ENCODE measurements at regions not wholly inside any gene's neighbourhood (a gene's known extent, or its start where the extent isn't known, plus 50 kb on each side); places are given as distances from the start of the nearest gene placed in this dataset.

- no peak for DNase-seq (ENCODE audit: low spot score)
- ChIA-PET POLR2A (ENCODE audit: low non-redundant PET) (no interaction called here), CTCF (interaction anchor here (0.7 kb wide), 1 partner anchor 10 kb away, joined by 3 read pairs; no protein-coding TSS in a partner anchor)
- TF ChIP-seq CTCF (conservative IDR thresholded peaks at IDR 0.05; ENCODE audit: low read depth): no peak
- H3K27ac ChIP-seq: no peak overlapping the region
Observed at GRCh38 chr1:116276532-116276931, 96.5 kb upstream of the ATP1A1 start.

- H3K27ac ChIP-seq: no peak overlapping the region
- ChIA-PET POLR2A (ENCODE audit: low non-redundant PET) (no interaction called here), CTCF (no interaction called here)
- DNase-seq (ENCODE audit: low spot score): no peak
- no peak for TF ChIP-seq CTCF (conservative IDR thresholded peaks at IDR 0.05; ENCODE audit: low read depth)
Observed at GRCh38 chr1:116277840-116278540, 95.1 kb upstream of the ATP1A1 start.

- POLR2A ChIA-PET (ENCODE audit: low non-redundant PET): no interaction called here
- no peak overlapping the region for H3K27ac ChIP-seq
Observed at GRCh38 chr1:116278541-116278866, 94.5 kb upstream of the ATP1A1 start.

GRCh38 chr1:116279715-116280114, 93.3 kb upstream of the ATP1A1 start:
- no peak overlapping the region for H3K27ac ChIP-seq
- DNase-seq (ENCODE audit: low spot score): no peak
- ChIA-PET CTCF (interaction anchor here (0.5 kb wide), 1 partner anchor 1251 kb away, joined by 3 read pairs; no protein-coding TSS in a partner anchor), POLR2A (ENCODE audit: low non-redundant PET) (no interaction called here)
- no peak for TF ChIP-seq CTCF (conservative IDR thresholded peaks at IDR 0.05; ENCODE audit: low read depth)

More at GRCh38 chr1:116278541-116278866, 94.5 kb upstream of the ATP1A1 start:
- DNase-seq (ENCODE audit: low spot score): no peak
- CTCF ChIA-PET: no interaction called here
- no peak for TF ChIP-seq CTCF (conservative IDR thresholded peaks at IDR 0.05; ENCODE audit: low read depth)

GRCh38 chr1:116284819-116285390, 88.1 kb upstream of the ATP1A1 start:
- ChIA-PET POLR2A (ENCODE audit: low non-redundant PET) (no interaction called here), CTCF (interaction anchor here (0.7 to 0.8 kb wide), 2 partner anchors 16 to 214 kb away, joined by 3 to 4 read pairs; no protein-coding TSS in a partner anchor)
- TF ChIP-seq CTCF (conservative IDR thresholded peaks at IDR 0.05; ENCODE audit: low read depth): no peak
- DNase-seq (ENCODE audit: low spot score): no peak
- H3K27ac ChIP-seq: no peak overlapping the region

- H3K27ac ChIP-seq: no peak overlapping the region
- DNase-seq (ENCODE audit: low spot score): peak; percentile 22
- ChIA-PET CTCF (interaction anchor here (0.6 kb wide), 1 partner anchor 11 kb away, joined by 3 read pairs; no protein-coding TSS in a partner anchor), POLR2A (ENCODE audit: low non-redundant PET) (no interaction called here)
- no peak for TF ChIP-seq CTCF (conservative IDR thresholded peaks at IDR 0.05; ENCODE audit: low read depth)
Observed at GRCh38 chr1:116286541-116286971, 86.5 kb upstream of the ATP1A1 start.
